ENCODE measurements at regions not wholly inside any gene's neighbourhood (a gene's known extent, or its start where the extent isn't known, plus 50 kb on each side); places are given as distances from the start of the nearest gene placed in this dataset.

- no peak overlapping the region for H3K4me2 ChIP-seq
- no peak overlapping the region for H3K27ac ChIP-seq
- no peak overlapping the region for H3K4me3 ChIP-seq (IDR thresholded peaks at IDR 0.05; ENCODE audit: insufficient read depth, low read depth, low read length)
- H3K79me2 ChIP-seq (ENCODE audit: insufficient read depth, low read depth) = no peaks in the 10 kb centered on the region
- no peaks in the 10 kb centered on the region for H3K36me3 ChIP-seq (ENCODE audit: insufficient read depth)
- H4K20me1 ChIP-seq (ENCODE audit: insufficient read depth) = no peaks in the 10 kb centered on the region
- H2AFZ ChIP-seq (ENCODE audit: low read depth) = no peak overlapping the region
- H3K4me1 ChIP-seq (ENCODE audit: low read depth, poor library complexity, severe bottlenecking) = no peaks in the 10 kb centered on the region
- no peak for TF ChIP-seq CTCF (conservative IDR thresholded peaks at IDR 0.05; ENCODE audit: low read depth, low read length)
- H3K27me3 ChIP-seq (ENCODE audit: insufficient read depth, low read depth) = no peaks in the 10 kb centered on the region
- H3K9ac ChIP-seq = no peak overlapping the region
Observed at GRCh38 chr3:118487734-118488133, 546.9 kb downstream of the IGSF11 start.

- no peak overlapping the region for H3K4me2 ChIP-seq
- no peaks in the 10 kb centered on the region for H3K79me2 ChIP-seq (ENCODE audit: insufficient read depth, low read depth)
- no peak overlapping the region for H3K27ac ChIP-seq
- H2AFZ ChIP-seq (ENCODE audit: low read depth) = no peak overlapping the region
- H3K9ac ChIP-seq = no peak overlapping the region
- no peak for TF ChIP-seq CTCF (conservative IDR thresholded peaks at IDR 0.05; ENCODE audit: low read depth, low read length)
- H4K20me1 ChIP-seq (ENCODE audit: insufficient read depth) = no peaks in the 10 kb centered on the region
- H3K27me3 ChIP-seq (ENCODE audit: insufficient read depth, low read depth) = no peaks in the 10 kb centered on the region
- no peaks in the 10 kb centered on the region for H3K36me3 ChIP-seq (ENCODE audit: insufficient read depth)
- H3K4me1 ChIP-seq (ENCODE audit: low read depth, poor library complexity, severe bottlenecking) = no peaks in the 10 kb centered on the region
- no peak overlapping the region for H3K4me3 ChIP-seq (IDR thresholded peaks at IDR 0.05; ENCODE audit: insufficient read depth, low read depth, low read length)
Observed at GRCh38 chr3:118488732-118489131, 545.9 kb downstream of the IGSF11 start.

DNA sequence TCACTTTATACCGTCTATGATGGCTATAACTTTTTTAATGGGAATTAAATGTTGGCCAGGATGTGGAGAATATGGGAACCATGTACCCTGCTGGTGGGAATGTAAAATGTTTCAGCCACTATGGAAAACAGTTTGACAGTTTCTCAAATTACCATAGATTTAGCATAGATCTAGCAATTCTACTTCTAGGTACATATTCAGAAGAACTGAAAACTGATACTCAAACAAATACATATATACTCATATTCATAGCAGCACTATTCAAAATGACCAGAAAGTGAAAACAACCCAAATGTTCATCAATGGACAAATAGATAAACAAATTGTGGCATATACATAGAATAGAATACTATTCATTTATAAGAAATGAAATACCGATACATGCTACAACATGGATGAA, 539.4 kb downstream of the IGSF11 start:
- Histone ChIP-seq H4K20me1 (ENCODE audit: insufficient read depth) (no peaks in the 10 kb centered on the region), H3K27ac (no peak overlapping the region), H3K79me2 (ENCODE audit: insufficient read depth, low read depth) (no peaks in the 10 kb centered on the region), H3K4me1 (ENCODE audit: low read depth, poor library complexity, severe bottlenecking) (no peaks in the 10 kb centered on the region), H3K9ac (no peak overlapping the region), H3K4me2 (no peak overlapping the region), H3K27me3 (ENCODE audit: insufficient read depth, low read depth) (no peaks in the 10 kb centered on the region), H3K4me3 (IDR thresholded peaks at IDR 0.05; ENCODE audit: insufficient read depth, low read depth, low read length) (no peak overlapping the region), H2AFZ (ENCODE audit: low read depth) (no peak overlapping the region), H3K36me3 (ENCODE audit: insufficient read depth) (no peaks in the 10 kb centered on the region)
- TF ChIP-seq CTCF (conservative IDR thresholded peaks at IDR 0.05; ENCODE audit: low read depth, low read length) = no peak

DNA sequence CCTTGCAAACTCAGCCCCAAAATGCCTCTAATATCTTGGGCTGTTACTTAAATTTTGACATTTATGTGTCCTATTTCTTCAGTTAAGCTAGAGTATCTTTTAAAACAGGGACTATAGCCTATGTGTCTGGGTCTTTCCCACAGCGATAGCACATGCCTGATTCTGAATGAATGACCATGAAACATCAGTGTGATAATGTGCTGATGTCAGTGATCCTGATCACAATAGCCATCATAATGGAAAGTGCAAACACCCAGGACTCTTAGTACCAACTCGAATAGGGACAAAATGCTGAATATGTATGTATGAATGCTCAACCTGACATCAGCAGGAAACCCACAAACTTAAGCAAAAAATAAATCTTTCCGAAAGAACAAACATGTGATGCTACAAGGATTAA, 537.4 kb downstream of the IGSF11 start:
- H3K4me2 ChIP-seq = no peak overlapping the region
- H3K27ac ChIP-seq = no peak overlapping the region
- TF ChIP-seq CTCF (conservative IDR thresholded peaks at IDR 0.05; ENCODE audit: low read depth, low read length) = no peak
- H3K79me2 ChIP-seq (ENCODE audit: insufficient read depth, low read depth) = no peaks in the 10 kb centered on the region
- no peak overlapping the region for H3K9ac ChIP-seq
- no peaks in the 10 kb centered on the region for H3K4me1 ChIP-seq (ENCODE audit: low read depth, poor library complexity, severe bottlenecking)
- no peaks in the 10 kb centered on the region for H3K27me3 ChIP-seq (ENCODE audit: insufficient read depth, low read depth)
- H2AFZ ChIP-seq (ENCODE audit: low read depth) = no peak overlapping the region
- H4K20me1 ChIP-seq (ENCODE audit: insufficient read depth) = no peaks in the 10 kb centered on the region
- no peak overlapping the region for H3K4me3 ChIP-seq (IDR thresholded peaks at IDR 0.05; ENCODE audit: insufficient read depth, low read depth, low read length)
- H3K36me3 ChIP-seq (ENCODE audit: insufficient read depth) = no peaks in the 10 kb centered on the region

GRCh38 chr3:118501152-118501551, 533.5 kb downstream of the IGSF11 start:
- Histone ChIP-seq H3K4me3 (IDR thresholded peaks at IDR 0.05; ENCODE audit: insufficient read depth, low read depth, low read length) (no peak overlapping the region), H3K27ac (no peak overlapping the region), H3K4me1 (ENCODE audit: low read depth, poor library complexity, severe bottlenecking) (no peaks in the 10 kb centered on the region), H3K4me2 (no peak overlapping the region), H3K9ac (no peak overlapping the region), H3K36me3 (ENCODE audit: insufficient read depth) (no peaks in the 10 kb centered on the region), H2AFZ (ENCODE audit: low read depth) (no peak overlapping the region), H4K20me1 (ENCODE audit: insufficient read depth) (no peaks in the 10 kb centered on the region), H3K79me2 (ENCODE audit: insufficient read depth, low read depth) (no peaks in the 10 kb centered on the region), H3K27me3 (ENCODE audit: insufficient read depth, low read depth) (no peaks in the 10 kb centered on the region)
- TF ChIP-seq CTCF (conservative IDR thresholded peaks at IDR 0.05; ENCODE audit: low read depth, low read length) = no peak

Data from KMS-11 (cell line).